ENCODE measurements at regions not wholly inside any gene's neighbourhood (a gene's known extent, or its start where the extent isn't known, plus 50 kb on each side); places are given as distances from the start of the nearest gene placed in this dataset.

GRCh38 chr10:85420501-85421191 lies 945.9 kb downstream of the GRID1 start:
- intact Hi-C loops (cut with DNase I) = no loop called here
- no peak for TF ChIP-seq CTCF (IDR thresholded peaks at IDR 0.05)
- H3K4me3 ChIP-seq = no peak overlapping the region
- ATAC-seq (no peak), FAIRE-seq (no peak), DNase-seq (no peak)
- H3K27ac ChIP-seq = no peak overlapping the region
- H3K27me3 ChIP-seq = no peaks in the 10 kb centered on the region
- WGBS, 2 donors = 67 to 72% methylated on average over 8 of the region's 8 CpGs
- H3K36me3 ChIP-seq = no peaks in the 10 kb centered on the region
- no peaks in the 10 kb centered on the region for H3K9me3 ChIP-seq
- no peaks in the 10 kb centered on the region for H3K4me1 ChIP-seq

- Histone ChIP-seq H3K9me3 (no peaks in the 10 kb centered on the region), H3K4me3 (no peak overlapping the region), H3K27me3 (no peaks in the 10 kb centered on the region), H3K4me1 (no peaks in the 10 kb centered on the region), H3K36me3 (no peaks in the 10 kb centered on the region), H3K27ac (no peak overlapping the region)
- 81 to 83% methylated on average over 9 of the region's 9 CpGs for WGBS, 2 donors
- no peak for DNase-seq
- no peak for FAIRE-seq
- ATAC-seq = no peak
- no peak for TF ChIP-seq CTCF (IDR thresholded peaks at IDR 0.05)
- intact Hi-C loops (cut with DNase I) = no loop called here
These were observed 945.2 kb downstream of the GRID1 start for GRCh38 chr10:85421421-85421820.

- Histone ChIP-seq H3K4me3 (no peak overlapping the region), H3K4me1 (no peaks in the 10 kb centered on the region), H3K36me3 (no peaks in the 10 kb centered on the region), H3K9me3 (no peaks in the 10 kb centered on the region), H3K27ac (no peak overlapping the region), H3K27me3 (no peaks in the 10 kb centered on the region)
- no peak for FAIRE-seq
- TF ChIP-seq CTCF (IDR thresholded peaks at IDR 0.05) = no peak
- intact Hi-C loops (cut with DNase I) = no loop called here
- no peak for ATAC-seq
- WGBS, 2 donors = 52 to 63% methylated on average over 3 of the region's 3 CpGs
- DNase-seq = no peak
These were observed 937.5 kb downstream of the GRID1 start for GRCh38 chr10:85429126-85429525.

- no peaks in the 10 kb centered on the region for H3K27me3 ChIP-seq
- no peak for TF ChIP-seq CTCF (IDR thresholded peaks at IDR 0.05)
- H3K27ac ChIP-seq = no peak overlapping the region
- FAIRE-seq (no peak), DNase-seq (no peak), ATAC-seq (no peak)
- H3K4me1 ChIP-seq = no peaks in the 10 kb centered on the region
- intact Hi-C loops (cut with DNase I) = no loop called here
- WGBS, 2 donors = 64 to 93% methylated on average over 2 of the region's 2 CpGs
- H3K9me3 ChIP-seq = no peaks in the 10 kb centered on the region
- H3K4me3 ChIP-seq = no peak overlapping the region
- no peaks in the 10 kb centered on the region for H3K36me3 ChIP-seq
These were observed 935.6 kb downstream of the GRID1 start for GRCh38 chr10:85430991-85431390.

GRCh38 chr10:85433248-85433647 lies 933.3 kb downstream of the GRID1 start:
- whole genome bisulfite sequencing, 2 donors = 91 to 94% methylated on average over 7 of the region's 7 CpGs
- no peak for FAIRE-seq
- no peak for TF ChIP-seq CTCF (IDR thresholded peaks at IDR 0.05)

More at GRCh38 chr10:85433248-85433647, 933.3 kb downstream of the GRID1 start:
- H3K27me3 ChIP-seq = no peaks in the 10 kb centered on the region
- no peak overlapping the region for H3K27ac ChIP-seq
- H3K4me1 ChIP-seq = no peaks in the 10 kb centered on the region
- no peak overlapping the region for H3K4me3 ChIP-seq
- intact Hi-C loops (cut with DNase I) = no loop called here
- no peaks in the 10 kb centered on the region for H3K36me3 ChIP-seq
- no peaks in the 10 kb centered on the region for H3K9me3 ChIP-seq
- DNase-seq (no peak), ATAC-seq (no peak)
